Breast epithelium (tissue), 3 donors: ENCODE measurements at regions not wholly inside any gene's neighbourhood (a gene's known extent, or its start where the extent isn't known, plus 50 kb on each side); places are given as distances from the start of the nearest gene placed in this dataset.

ENCODE experiments used
- POLR2A ChIP-seq: fragments of 450-650 bp; IDR thresholded peaks from one replicate; pipeline ENCODE4 v1.6.1; 2016; ENCODE audit warnings: antibody characterized with exemption, mild to moderate bottlenecking, moderate library complexity
- POLR2AphosphoS5 ChIP-seq, 3 donors: sonication (generic); formaldehyde crosslinking; IDR thresholded peaks; one replicate each; pipeline ENCODE4 v1.6.1; 2017; ENCODE audit warnings: antibody characterized with exemption in 3 of 3
- TF ChIP-seq, protein P1 (sequence below), 3 donors: fragments of 450-650 bp; IDR thresholded peaks; one replicate each; pipeline ENCODE4 v1.5.1; 2016 to 2017; ENCODE audit warnings: antibody characterized with exemption in 3 of 3, mild to moderate bottlenecking in 3 of 3, moderate library complexity in 3 of 3

DNA sequence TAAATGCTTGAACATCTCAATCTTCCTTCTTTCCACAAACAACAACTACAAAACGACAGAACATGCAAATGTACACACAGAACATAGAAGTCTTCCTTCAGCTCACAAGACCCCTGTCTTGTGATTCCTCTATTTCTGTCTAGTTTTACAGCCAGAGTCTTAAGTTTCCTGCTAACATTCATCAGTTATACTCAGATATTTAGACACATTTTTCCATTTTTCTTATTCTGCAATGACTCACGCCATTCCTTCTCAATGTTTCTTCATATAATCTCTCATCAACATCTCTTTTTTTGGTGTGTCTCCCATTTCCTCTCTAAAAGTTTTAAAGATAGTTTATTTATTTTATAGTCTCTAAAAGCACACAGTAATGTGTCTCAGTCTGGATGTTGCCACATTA is 1872.9 kb upstream of the PCDH20 start:
- TF ChIP-seq, protein P1, sequence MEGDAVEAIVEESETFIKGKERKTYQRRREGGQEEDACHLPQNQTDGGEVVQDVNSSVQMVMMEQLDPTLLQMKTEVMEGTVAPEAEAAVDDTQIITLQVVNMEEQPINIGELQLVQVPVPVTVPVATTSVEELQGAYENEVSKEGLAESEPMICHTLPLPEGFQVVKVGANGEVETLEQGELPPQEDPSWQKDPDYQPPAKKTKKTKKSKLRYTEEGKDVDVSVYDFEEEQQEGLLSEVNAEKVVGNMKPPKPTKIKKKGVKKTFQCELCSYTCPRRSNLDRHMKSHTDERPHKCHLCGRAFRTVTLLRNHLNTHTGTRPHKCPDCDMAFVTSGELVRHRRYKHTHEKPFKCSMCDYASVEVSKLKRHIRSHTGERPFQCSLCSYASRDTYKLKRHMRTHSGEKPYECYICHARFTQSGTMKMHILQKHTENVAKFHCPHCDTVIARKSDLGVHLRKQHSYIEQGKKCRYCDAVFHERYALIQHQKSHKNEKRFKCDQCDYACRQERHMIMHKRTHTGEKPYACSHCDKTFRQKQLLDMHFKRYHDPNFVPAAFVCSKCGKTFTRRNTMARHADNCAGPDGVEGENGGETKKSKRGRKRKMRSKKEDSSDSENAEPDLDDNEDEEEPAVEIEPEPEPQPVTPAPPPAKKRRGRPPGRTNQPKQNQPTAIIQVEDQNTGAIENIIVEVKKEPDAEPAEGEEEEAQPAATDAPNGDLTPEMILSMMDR (IDR thresholded peaks at IDR 0.05): no peak
- TF ChIP-seq POLR2A (no peak), POLR2AphosphoS5 (IDR thresholded peaks at IDR 0.05) (no peak)
